HFFc6 (cell line): ENCODE measurements at regions not wholly inside any gene's neighbourhood (a gene's known extent, or its start where the extent isn't known, plus 50 kb on each side); places are given as distances from the start of the nearest gene placed in this dataset.

ENCODE experiments used
- DNase-seq: peaks from one replicate; pipeline ENCODE4 v3.0.0-alpha.2; 2018
- H3K27ac Mint-ChIP-seq: 2 replicates; pipeline ENCODE4 v1.8.0; 2020; ENCODE audit warnings: mild to moderate bottlenecking, mixed read lengths
- H3K27me3 Mint-ChIP-seq: 2 replicates; pipeline ENCODE4 v1.8.0; 2021; ENCODE audit warnings: mild to moderate bottlenecking, moderate library complexity, mixed read lengths; ENCODE audit not compliant: insufficient read depth
- H3K36me3 Mint-ChIP-seq: 2 replicates; pipeline ENCODE4 v1.8.0; 2021; ENCODE audit warnings: low read depth, mixed read lengths
- H3K4me1 Mint-ChIP-seq: 2 replicates; pipeline ENCODE4 v1.8.0; 2020; ENCODE audit warnings: low read depth, mixed read lengths
- H3K4me3 Mint-ChIP-seq: 2 replicates; pipeline ENCODE4 v1.8.0; 2020; ENCODE audit warnings: mild to moderate bottlenecking, moderate library complexity, mixed read lengths
- H3K9me3 Mint-ChIP-seq: 2 replicates; pipeline ENCODE4 v1.8.0; 2020; ENCODE audit warnings: mild to moderate bottlenecking, mixed read lengths
- TF ChIP-seq, protein P1 (sequence below): fragments of 200-600 bp; sonication (generic); IDR thresholded peaks from 2 replicates; pipeline ENCODE4 v1.5.0; 2021; ENCODE audit warnings: antibody characterized with exemption, mild to moderate bottlenecking

DNA sequence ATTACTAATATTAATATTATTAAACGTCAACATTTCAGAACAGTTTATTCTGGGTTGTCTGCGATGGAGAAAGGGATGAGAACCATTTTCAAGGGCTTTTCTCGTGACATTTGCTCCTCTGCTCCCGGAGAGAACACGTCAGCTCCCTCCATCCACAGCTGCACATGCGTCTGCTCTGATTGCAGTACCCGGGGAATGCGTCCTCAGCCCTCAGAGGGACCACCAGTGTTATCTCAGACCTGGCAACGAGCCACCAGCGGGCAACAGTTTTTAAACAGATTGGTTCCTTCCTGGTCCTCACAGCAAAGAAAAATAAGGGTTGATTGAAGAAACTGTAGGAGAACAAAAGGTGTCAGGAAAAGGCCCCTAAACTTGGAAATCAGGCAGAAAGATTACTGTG lies 202.2 kb upstream of the ADAMTS9 start:
- no peak for DNase-seq
- TF ChIP-seq, protein P1, sequence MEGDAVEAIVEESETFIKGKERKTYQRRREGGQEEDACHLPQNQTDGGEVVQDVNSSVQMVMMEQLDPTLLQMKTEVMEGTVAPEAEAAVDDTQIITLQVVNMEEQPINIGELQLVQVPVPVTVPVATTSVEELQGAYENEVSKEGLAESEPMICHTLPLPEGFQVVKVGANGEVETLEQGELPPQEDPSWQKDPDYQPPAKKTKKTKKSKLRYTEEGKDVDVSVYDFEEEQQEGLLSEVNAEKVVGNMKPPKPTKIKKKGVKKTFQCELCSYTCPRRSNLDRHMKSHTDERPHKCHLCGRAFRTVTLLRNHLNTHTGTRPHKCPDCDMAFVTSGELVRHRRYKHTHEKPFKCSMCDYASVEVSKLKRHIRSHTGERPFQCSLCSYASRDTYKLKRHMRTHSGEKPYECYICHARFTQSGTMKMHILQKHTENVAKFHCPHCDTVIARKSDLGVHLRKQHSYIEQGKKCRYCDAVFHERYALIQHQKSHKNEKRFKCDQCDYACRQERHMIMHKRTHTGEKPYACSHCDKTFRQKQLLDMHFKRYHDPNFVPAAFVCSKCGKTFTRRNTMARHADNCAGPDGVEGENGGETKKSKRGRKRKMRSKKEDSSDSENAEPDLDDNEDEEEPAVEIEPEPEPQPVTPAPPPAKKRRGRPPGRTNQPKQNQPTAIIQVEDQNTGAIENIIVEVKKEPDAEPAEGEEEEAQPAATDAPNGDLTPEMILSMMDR: no peak
- Mint-ChIP-seq H3K27ac (no peak overlapping the region), H3K27me3 (no peaks in the 10 kb centered on the region), H3K36me3 (no peaks in the 10 kb centered on the region), H3K4me1 (no peaks in the 10 kb centered on the region), H3K9me3 (peaks cover 14% of the 10 kb centered on the region; the same call in 1 of the 2 replicates), H3K4me3 (no peak overlapping the region)

DNA sequence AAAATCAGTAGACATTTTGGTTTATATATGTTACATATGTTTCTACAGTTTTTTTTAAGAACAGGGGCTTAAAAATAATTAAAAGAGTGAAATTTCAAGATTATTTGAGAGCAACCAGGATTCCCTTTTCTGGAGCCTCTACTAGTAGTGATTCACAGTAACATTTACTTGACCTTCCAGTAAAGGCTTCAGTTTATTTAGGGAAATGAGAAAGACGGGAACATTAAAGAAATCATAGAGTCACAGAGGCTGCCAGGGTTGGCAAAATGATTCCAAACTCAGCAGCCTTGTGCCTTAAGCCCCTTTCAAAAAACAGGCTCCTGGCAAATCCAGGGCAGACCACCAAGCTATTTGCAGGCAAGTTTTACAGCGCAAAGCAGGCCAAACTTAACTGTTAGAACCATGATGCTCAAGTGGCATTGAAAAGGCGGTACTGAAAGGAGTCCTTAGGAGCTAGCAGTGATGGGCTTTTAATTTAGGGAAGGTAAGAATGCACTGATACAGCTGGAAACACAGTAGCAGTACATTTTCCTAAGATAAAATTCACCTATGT lies 201.1 kb upstream of the ADAMTS9 start:
- Mint-ChIP-seq H3K27ac (no peak overlapping the region), H3K9me3 (peaks cover 8% of the 10 kb centered on the region; the same call in 1 of the 2 replicates), H3K4me1 (no peaks in the 10 kb centered on the region), H3K27me3 (no peaks in the 10 kb centered on the region), H3K36me3 (no peaks in the 10 kb centered on the region), H3K4me3 (no peak overlapping the region)
- no peak for DNase-seq
- TF ChIP-seq, protein P1: no peak

DNA sequence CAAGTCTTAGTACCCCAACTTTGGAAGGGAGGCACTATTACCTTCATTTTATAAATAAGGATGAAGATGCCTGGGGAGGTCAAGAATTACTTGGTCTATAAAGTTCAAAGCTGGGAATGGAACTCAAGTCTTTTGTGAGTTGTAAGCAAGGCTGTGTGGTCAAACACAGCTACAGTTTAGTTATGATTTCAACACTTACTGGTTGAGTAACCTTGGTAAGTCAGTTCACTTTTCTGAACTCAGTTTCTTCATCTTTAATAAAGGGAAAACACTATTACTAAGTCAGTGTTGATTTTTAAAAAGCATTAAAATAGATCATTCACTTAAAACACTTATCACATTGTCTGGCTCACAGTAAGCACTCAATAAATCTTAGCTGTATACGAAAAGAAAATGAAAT lies 200.4 kb upstream of the ADAMTS9 start:
- peaks cover 8% of the 10 kb centered on the region; the same call in 1 of the 2 replicates for H3K9me3 Mint-ChIP-seq
- DNase-seq: no peak
- no peak overlapping the region for H3K27ac Mint-ChIP-seq
- no peaks in the 10 kb centered on the region for H3K4me1 Mint-ChIP-seq
- H3K36me3 Mint-ChIP-seq: no peaks in the 10 kb centered on the region
- H3K27me3 Mint-ChIP-seq: no peaks in the 10 kb centered on the region
- TF ChIP-seq, protein P1: no peak
- no peak overlapping the region for H3K4me3 Mint-ChIP-seq

DNA sequence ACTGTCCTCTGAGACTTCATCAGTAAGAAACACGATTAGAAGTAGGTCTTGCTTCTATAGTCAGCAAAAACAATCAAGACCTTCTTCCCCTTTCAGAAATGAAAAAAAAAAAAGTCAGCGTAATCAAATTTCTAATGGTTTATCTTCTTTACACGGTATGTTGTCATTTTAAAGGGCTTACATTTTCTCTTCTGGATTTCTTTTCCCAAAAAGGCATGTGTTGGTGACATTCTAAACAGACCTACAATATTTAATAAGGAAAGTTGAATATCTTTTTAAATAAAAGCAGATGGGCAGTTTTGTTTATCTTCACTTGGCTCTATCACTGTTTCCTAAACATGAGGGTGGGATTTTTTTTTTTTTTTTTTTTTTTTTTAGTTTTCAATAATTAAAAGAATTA lies 197.3 kb upstream of the ADAMTS9 start:
- Mint-ChIP-seq H3K27me3 (peaks cover 1% of the 10 kb centered on the region; the same call in 1 of the 2 replicates), H3K9me3 (peaks cover 24% of the 10 kb centered on the region; the same call in 1 of the 2 replicates), H3K36me3 (no peaks in the 10 kb centered on the region), H3K4me3 (no peak overlapping the region), H3K27ac (no peak overlapping the region), H3K4me1 (no peaks in the 10 kb centered on the region)
- TF ChIP-seq, protein P1: no peak
- no peak for DNase-seq

DNA sequence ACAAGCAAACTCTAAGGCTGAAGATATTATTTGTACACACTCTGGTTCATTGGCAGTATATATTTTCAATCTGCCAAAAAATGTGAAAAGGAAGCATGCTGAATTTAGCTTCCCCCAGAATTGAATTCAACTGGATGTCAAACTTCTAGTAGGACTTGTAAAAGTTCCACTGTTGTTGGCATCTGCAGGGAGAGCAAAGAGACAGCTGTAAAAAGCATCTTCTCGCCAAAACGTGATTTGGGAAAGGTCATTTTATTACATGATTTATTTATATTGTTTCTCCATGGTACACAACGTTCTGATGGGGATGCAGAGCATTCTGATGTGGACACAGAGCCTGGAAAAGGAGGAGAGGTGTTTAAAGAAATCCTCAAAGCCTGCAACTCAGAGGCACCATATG lies 196.7 kb upstream of the ADAMTS9 start:
- Mint-ChIP-seq H3K27me3 (peaks cover 1% of the 10 kb centered on the region; the same call in 1 of the 2 replicates), H3K36me3 (no peaks in the 10 kb centered on the region), H3K9me3 (peaks cover 24% of the 10 kb centered on the region; the same call in 1 of the 2 replicates), H3K4me1 (no peaks in the 10 kb centered on the region), H3K27ac (no peak overlapping the region), H3K4me3 (no peak overlapping the region)
- TF ChIP-seq, protein P1: no peak
- no peak for DNase-seq
